B cell (primary cell): ENCODE measurements at regions not wholly inside any gene's neighbourhood (a gene's known extent, or its start where the extent isn't known, plus 50 kb on each side); places are given as distances from the start of the nearest gene placed in this dataset.

ENCODE experiments used
- CTCF ChIP-seq: fragments of 200-600 bp; IDR thresholded peaks from one replicate; pipeline ENCODE4 v1.8.0; 2022; ENCODE audit warnings: antibody characterized with exemption, mild to moderate bottlenecking
- EZH2 ChIP-seq: IDR thresholded peaks from 2 replicates; pipeline ENCODE4 v1.6.1; 2012; ENCODE audit warnings: borderline replicate concordance, low read depth, mild to moderate bottlenecking, moderate library complexity, low read length; ENCODE audit not compliant: insufficient read depth, poor library complexity, severe bottlenecking

DNA sequence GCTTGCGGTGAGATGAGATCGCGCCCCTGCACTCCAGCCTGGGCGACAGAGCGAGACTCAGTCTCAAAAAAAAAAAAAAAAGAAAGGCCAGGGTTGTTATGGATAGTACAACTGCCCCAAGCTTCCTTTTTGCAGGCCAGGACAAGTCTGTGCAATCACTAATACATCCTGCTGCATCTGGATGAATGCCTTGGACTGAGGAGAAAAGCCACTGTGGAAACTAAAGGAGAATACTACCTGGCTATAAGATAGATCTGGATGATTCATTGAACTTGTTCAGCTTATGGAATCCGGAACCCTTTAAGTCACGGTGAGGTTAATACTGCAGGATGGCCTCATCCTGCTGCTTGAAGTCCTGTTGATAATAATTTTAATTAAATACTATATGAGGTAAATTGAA, 278.2 kb downstream of the TFAP2A start:
- TF ChIP-seq CTCF (no peak), EZH2 (no peak)
